ENCODE measurements at regions not wholly inside any gene's neighbourhood (a gene's known extent, or its start where the extent isn't known, plus 50 kb on each side); places are given as distances from the start of the nearest gene placed in this dataset.
"Not testable (repeated sequence)": the region's sequence is repeated elsewhere in the genome, so short reads cannot be mapped to it uniquely, and the experiment has no call there.

DNA sequence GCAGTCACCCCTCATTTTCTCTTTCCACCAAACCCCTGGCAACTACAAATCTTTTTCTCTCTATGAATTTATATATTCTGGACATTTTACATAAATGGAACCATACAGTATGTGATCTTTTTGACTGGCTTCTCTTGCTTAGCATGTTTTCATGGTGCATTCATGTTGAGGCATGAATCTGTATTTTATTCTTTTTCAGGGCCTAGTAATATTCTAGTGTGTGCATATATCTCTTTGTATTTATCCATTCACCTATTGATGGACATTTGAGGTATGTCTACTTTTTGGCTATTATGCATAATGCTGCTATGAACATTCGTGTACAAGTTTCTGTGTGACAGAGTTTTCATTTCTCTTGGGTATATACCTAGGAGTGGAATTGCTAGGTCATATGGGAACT, 78.2 kb downstream of the HACD1 start:
- Histone ChIP-seq H3K4me1 (no peaks in the 10 kb centered on the region), H3K9me3 (peaks cover 0 to 8% of the 10 kb centered on the region in 2 donors), H3K27ac (no peak overlapping the region), H3K4me3 (no peak overlapping the region), H3K27me3 (no peaks in the 10 kb centered on the region), H3K36me3 (no peaks in the 10 kb centered on the region)
- TF ChIP-seq, protein P1, sequence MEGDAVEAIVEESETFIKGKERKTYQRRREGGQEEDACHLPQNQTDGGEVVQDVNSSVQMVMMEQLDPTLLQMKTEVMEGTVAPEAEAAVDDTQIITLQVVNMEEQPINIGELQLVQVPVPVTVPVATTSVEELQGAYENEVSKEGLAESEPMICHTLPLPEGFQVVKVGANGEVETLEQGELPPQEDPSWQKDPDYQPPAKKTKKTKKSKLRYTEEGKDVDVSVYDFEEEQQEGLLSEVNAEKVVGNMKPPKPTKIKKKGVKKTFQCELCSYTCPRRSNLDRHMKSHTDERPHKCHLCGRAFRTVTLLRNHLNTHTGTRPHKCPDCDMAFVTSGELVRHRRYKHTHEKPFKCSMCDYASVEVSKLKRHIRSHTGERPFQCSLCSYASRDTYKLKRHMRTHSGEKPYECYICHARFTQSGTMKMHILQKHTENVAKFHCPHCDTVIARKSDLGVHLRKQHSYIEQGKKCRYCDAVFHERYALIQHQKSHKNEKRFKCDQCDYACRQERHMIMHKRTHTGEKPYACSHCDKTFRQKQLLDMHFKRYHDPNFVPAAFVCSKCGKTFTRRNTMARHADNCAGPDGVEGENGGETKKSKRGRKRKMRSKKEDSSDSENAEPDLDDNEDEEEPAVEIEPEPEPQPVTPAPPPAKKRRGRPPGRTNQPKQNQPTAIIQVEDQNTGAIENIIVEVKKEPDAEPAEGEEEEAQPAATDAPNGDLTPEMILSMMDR (IDR thresholded peaks at IDR 0.05): no peak
- no peak for DNase-seq (ENCODE audit: low spot score)

DNA sequence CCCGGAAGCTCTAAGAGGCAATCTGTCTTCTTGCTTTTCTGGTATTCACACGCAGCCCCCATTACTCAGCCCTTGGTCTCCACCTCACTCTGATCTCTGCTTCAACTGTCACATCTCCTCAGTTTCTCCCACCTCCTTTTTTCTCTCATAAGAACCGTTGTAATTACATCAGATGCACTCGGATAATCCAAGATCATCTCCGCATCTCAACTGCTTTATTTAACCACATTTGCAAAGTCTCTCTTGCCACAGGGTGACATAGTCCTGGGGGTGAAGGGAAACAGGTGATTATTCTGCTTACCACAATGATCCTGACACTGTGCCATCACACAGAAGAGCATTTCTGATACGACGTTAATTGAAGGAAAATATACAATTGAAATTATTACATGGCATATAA, 79.9 kb downstream of the HACD1 start:
- Histone ChIP-seq H3K9me3 (peaks cover 0 to 8% of the 10 kb centered on the region in 2 donors), H3K27ac (no peak overlapping the region), H3K27me3 (no peaks in the 10 kb centered on the region), H3K4me1 (no peaks in the 10 kb centered on the region), H3K4me3 (no peak overlapping the region), H3K36me3 (no peaks in the 10 kb centered on the region)
- no peak for DNase-seq (ENCODE audit: low spot score)
- TF ChIP-seq, protein P1 (IDR thresholded peaks at IDR 0.05): no peak

DNA sequence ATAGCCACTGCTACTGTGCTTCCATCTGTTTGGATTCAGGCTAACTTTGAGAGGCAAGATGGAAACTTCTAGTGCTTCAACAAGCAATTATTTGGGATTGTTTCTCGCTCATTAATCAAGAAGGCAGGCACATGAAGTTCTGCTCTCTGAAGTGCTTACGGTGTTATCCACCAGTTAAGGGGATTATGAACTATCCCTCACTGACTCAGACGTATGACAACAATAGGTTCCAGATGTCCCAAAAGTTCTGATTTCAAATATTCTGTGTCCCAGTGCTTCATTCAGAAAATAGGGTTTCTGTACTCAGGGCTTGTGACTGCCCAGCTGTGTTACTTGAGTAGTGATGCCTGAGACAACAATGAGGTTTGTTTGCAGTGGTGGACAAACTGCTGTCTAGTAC, 81.0 kb downstream of the HACD1 start:
- Histone ChIP-seq H3K9me3 (peaks cover 0 to 8% of the 10 kb centered on the region in 2 donors), H3K4me3 (no peak overlapping the region), H3K27ac (no peak overlapping the region), H3K4me1 (no peaks in the 10 kb centered on the region), H3K36me3 (no peaks in the 10 kb centered on the region), H3K27me3 (no peaks in the 10 kb centered on the region)
- no peak for DNase-seq (ENCODE audit: low spot score)
- TF ChIP-seq, protein P1 (IDR thresholded peaks at IDR 0.05): no peak

DNA sequence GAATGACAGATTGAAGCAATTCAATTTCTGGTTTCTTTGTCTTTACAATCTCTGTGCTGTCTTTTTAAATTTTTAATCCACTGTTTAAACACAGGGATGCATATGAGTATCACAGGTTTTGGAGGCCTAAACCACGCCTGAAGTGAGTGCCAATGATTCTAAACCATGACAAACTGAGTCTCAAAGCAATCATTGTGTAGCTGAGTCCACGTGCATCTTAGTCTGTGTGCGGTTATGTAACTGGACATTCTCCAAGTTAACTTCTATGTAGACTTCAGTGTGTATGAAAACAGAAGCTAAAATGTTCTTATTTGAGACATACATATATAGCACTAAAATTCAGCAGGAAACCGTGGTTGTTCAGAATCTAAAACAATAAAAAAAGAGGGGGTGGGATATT, 79.3 kb upstream of the ST8SIA6 start:
- peak; percentile 9 for DNase-seq (ENCODE audit: low spot score)
- TF ChIP-seq, protein P1 (IDR thresholded peaks at IDR 0.05): no peak
- no peak overlapping the region for H3K27ac ChIP-seq
- H3K27me3 ChIP-seq: no peaks in the 10 kb centered on the region
- H3K4me3 ChIP-seq: no peak overlapping the region
- H3K4me1 ChIP-seq: no peaks in the 10 kb centered on the region
- H3K9me3 ChIP-seq: no peaks in the 10 kb centered on the region
- no peaks in the 10 kb centered on the region for H3K36me3 ChIP-seq

DNA sequence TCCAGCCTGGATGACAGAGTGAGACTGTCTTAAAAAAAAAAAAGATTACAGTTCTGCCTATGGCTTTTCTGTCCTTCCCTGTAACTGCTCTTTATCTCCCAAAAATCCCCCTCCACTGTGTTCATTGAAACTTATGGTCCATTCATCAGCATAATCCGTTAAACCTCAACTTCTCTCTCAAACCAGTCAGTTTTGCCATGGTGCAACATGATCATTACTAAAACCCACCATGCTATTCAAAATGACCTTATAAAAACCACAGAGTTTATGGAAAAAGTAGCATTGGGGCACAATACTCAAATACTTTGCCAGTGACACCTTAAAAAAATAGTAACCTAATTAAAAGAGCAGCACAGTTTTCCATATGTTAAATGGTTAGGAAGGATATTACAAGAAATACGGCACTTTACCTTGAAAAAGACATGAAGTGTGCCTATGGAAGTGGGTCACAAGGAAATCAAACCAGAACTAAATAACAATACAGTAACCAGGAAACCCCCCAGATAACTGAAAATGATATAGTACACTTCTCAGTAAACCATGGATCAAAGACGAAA, 74.0 kb upstream of the ST8SIA6 start:
- TF ChIP-seq, protein P1 (IDR thresholded peaks at IDR 0.05): no peak
- H3K27ac ChIP-seq: no peak overlapping the region
- no peaks in the 10 kb centered on the region for H3K4me1 ChIP-seq
- no peaks in the 10 kb centered on the region for H3K9me3 ChIP-seq
- H3K4me3 ChIP-seq: no peak overlapping the region
- no peaks in the 10 kb centered on the region for H3K27me3 ChIP-seq
- DNase-seq (ENCODE audit: low spot score): no peak
- H3K36me3 ChIP-seq: no peaks in the 10 kb centered on the region

DNA sequence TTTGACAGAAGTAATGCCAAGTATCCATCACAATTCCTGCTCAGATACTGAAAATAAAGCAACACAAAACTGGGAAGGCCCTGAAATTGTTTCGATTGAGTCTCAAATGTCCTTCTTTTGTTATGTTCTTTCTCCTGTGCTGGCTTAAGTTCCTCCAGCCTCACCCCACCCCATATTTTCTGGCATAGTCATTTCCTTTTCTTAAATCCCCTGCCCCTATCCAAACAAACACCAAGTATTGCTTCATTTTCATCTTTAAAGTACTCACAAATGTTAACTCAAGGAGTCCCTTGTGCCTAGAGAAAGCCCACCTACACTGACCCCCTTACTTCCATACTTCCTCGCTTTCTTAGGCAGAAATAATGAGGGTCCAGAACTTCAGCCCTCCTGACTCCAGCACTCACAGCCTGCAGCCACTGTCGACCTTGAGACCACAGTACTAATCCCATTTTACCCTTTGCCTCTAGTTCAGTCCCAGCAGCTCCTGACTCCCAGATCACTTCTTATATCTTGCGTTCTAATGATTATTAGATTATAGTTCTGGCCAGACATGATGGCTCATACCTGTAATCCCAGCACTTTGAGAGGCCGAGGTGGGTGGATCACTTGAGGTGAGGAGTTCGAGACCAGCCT, 73.2 kb upstream of the ST8SIA6 start:
- TF ChIP-seq, protein P1 (IDR thresholded peaks at IDR 0.05): no peak
- H3K27ac ChIP-seq: no peak overlapping the region
- no peak for DNase-seq (ENCODE audit: low spot score)
- no peaks in the 10 kb centered on the region for H3K9me3 ChIP-seq
- no peak overlapping the region for H3K4me3 ChIP-seq
- no peaks in the 10 kb centered on the region for H3K36me3 ChIP-seq
- no peaks in the 10 kb centered on the region for H3K4me1 ChIP-seq
- no peaks in the 10 kb centered on the region for H3K27me3 ChIP-seq

DNA sequence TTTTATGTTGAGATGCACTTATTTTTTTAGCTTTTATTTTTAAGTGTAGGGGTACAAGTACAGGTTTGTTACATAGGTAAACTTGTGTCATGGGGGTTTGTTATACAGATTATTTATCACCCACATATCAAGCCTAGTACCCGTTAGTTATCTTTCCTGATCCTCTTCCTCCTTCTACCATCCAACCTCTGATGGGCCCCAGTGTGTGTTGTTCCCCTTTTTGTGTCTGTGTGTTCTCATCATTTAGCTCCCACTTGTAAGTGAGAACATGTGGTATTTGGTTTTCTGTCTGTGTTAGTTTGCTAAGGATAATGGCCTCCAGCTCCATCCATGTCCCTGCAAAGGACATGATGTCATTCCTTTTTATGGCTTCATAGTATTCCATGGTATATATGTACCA, 72.2 kb upstream of the ST8SIA6 start:
- H3K36me3 ChIP-seq; DNase-seq (ENCODE audit: low spot score); H3K4me1 ChIP-seq; H3K27me3 ChIP-seq; H3K4me3 ChIP-seq; H3K9me3 ChIP-seq: not testable (repeated sequence)
- peak overlapping the region in 1 of 2 donors; percentile 23 for H3K27ac ChIP-seq
